OCI-LY1 (cell line): ENCODE measurements at regions not wholly inside any gene's neighbourhood (a gene's known extent, or its start where the extent isn't known, plus 50 kb on each side); places are given as distances from the start of the nearest gene placed in this dataset.
A peak's percentile ranks its signal among the peaks of the same experiment; 100 is the strongest.

Source experiments
- H2AFZ ChIP-seq: fragments of 200-600 bp; sonication (generic), shearing (Covaris generic); 2 replicates; pipeline ENCODE4 v1.6.0; 2014; ENCODE audit warnings: antibody characterized with exemption, mild to moderate bottlenecking, low read length
- H3F3A ChIP-seq: fragments of 200-600 bp; sonication (generic), shearing (Covaris generic); 2 replicates; pipeline ENCODE4 v1.6.0; 2014; ENCODE audit warnings: mild to moderate bottlenecking, antibody characterized with exemption, low read length, moderate library complexity; ENCODE audit not compliant: insufficient read depth
- H3K27ac ChIP-seq: fragments of 200-600 bp; sonication (generic); 2 replicates; pipeline ENCODE4 v1.5.1; 2014; ENCODE audit warnings: low read length, mixed run types, mild to moderate bottlenecking, low read depth; ENCODE audit not compliant: poor library complexity, severe bottlenecking
- H3K27me3 ChIP-seq: fragments of 200-600 bp; sonication (generic); 2 replicates; pipeline ENCODE4 v1.6.0; 2014; ENCODE audit warnings: antibody characterized with exemption, mild to moderate bottlenecking, low read length, moderate library complexity; ENCODE audit not compliant: insufficient read depth
- H3K36me3 ChIP-seq: fragments of 200-600 bp; sonication (generic); 2 replicates; pipeline ENCODE4 v1.6.1; 2014; ENCODE audit warnings: mild to moderate bottlenecking, antibody characterized with exemption, low read length, moderate library complexity, mixed read lengths; ENCODE audit not compliant: insufficient read depth
- H3K4me1 ChIP-seq: fragments of 200-600 bp; sonication (generic); 2 replicates; pipeline ENCODE4 v1.5.1; 2014; ENCODE audit warnings: mild to moderate bottlenecking, low read length, moderate library complexity; ENCODE audit not compliant: insufficient read depth, severe bottlenecking
- H3K4me2 ChIP-seq: fragments of 200-600 bp; sonication (generic), shearing (Covaris generic); 2 replicates; pipeline ENCODE4 v1.6.1; 2014; ENCODE audit warnings: low read length
- H3K4me3 ChIP-seq: fragments of 200-600 bp; sonication (generic); 2 replicates; pipeline ENCODE4 v1.5.1; 2014; ENCODE audit warnings: low read length, low read depth, mild to moderate bottlenecking, mixed read lengths; ENCODE audit not compliant: poor library complexity, severe bottlenecking
- H3K79me2 ChIP-seq: fragments of 200-600 bp; shearing (Covaris generic); 2 replicates; pipeline ENCODE4 v1.6.1; 2016; ENCODE audit warnings: mixed run types, low read length, mixed read lengths; ENCODE audit not compliant: insufficient read depth
- H3K9ac ChIP-seq: fragments of 200-600 bp; sonication (generic), shearing (Covaris generic); 2 replicates; pipeline ENCODE4 v1.6.1; 2014; ENCODE audit warnings: mild to moderate bottlenecking, low read length, mixed read lengths
- H3K9me2 ChIP-seq: fragments of 200-600 bp; sonication (generic), shearing (Covaris generic); 2 replicates; pipeline ENCODE4 v1.6.1; 2014; ENCODE audit warnings: low read depth, mild to moderate bottlenecking, low read length, mixed read lengths
- H3K9me3 ChIP-seq: fragments of 200-600 bp; shearing (Covaris generic); 2 replicates; pipeline ENCODE4 v1.6.1; 2014; ENCODE audit warnings: low read length, mixed read lengths
- H4K20me1 ChIP-seq: fragments of 200-600 bp; sonication (generic), shearing (Covaris generic); 2 replicates; pipeline ENCODE4 v1.6.0; 2016; ENCODE audit warnings: mild to moderate bottlenecking, low read length; ENCODE audit not compliant: insufficient read depth
- CTCF ChIP-seq: fragments of 200-600 bp; sonication (generic), shearing (Covaris generic); IDR thresholded peaks from 2 replicates; pipeline ENCODE4 v1.5.1; 2017; ENCODE audit warnings: mild to moderate bottlenecking, antibody characterized with exemption, low read length, moderate library complexity, mixed read lengths
- EZH2 ChIP-seq: fragments of 200-600 bp; sonication (generic), shearing (Covaris generic); IDR thresholded peaks from 2 replicates; pipeline ENCODE4 v1.8.0; 2017; ENCODE audit warnings: borderline replicate concordance, mixed run types, mild to moderate bottlenecking, antibody characterized with exemption, low read length, moderate library complexity, mixed read lengths

DNA sequence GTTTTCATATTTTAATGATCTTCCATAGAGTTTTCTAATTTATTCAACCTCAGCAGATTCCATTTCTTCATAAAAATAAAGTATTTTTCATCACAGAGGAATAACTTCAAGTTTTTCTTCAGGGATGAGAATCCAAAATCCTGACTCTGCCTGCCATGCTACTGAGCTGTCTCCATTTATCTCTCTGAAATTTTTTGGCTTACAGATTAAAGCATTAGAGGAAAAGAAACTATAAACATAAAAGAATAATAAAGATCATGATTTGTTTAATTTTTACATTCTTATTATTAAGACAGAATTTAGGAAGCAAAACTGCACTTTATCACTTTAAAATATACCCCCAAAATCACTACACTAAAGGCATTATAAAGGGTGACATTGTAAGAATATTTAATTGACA lies 301.8 kb upstream of the NFE2L3 start:
- TF ChIP-seq EZH2 (no peak), CTCF (no peak)
- Histone ChIP-seq H3K4me1 (peaks cover 14% of the 10 kb centered on the region), H2AFZ (no peak overlapping the region), H3K9me2 (no peaks in the 10 kb centered on the region), H3K9me3 (no peaks in the 10 kb centered on the region), H3K27me3 (peaks cover 6% of the 10 kb centered on the region; the same call in 1 of the 2 replicates), H3K4me3 (no peak overlapping the region), H3F3A (no peaks in the 10 kb centered on the region), H3K79me2 (no peaks in the 10 kb centered on the region), H3K27ac (no peak overlapping the region), H3K36me3 (no peaks in the 10 kb centered on the region; the same call in 1 of the 2 replicates), H4K20me1 (no peaks in the 10 kb centered on the region), H3K4me2 (no peak overlapping the region), H3K9ac (no peak overlapping the region)

GRCh38 chr7:25850735-25851134 lies 301.3 kb upstream of the NFE2L3 start:
- peaks cover 14% of the 10 kb centered on the region for H3K4me1 ChIP-seq
- H3F3A ChIP-seq: 0 out of 2 replicates have a peak, but pooled peaks cover 2% of the 10 kb centered on the region
- H3K27me3 ChIP-seq: peaks cover 4% of the 10 kb centered on the region; the same call in 1 of the 2 replicates
- H3K79me2 ChIP-seq: no peaks in the 10 kb centered on the region
- H4K20me1 ChIP-seq: no peaks in the 10 kb centered on the region
- H3K36me3 ChIP-seq: no peaks in the 10 kb centered on the region; the same call in 1 of the 2 replicates
- no peak overlapping the region for H3K4me2 ChIP-seq
- no peak overlapping the region for H2AFZ ChIP-seq
- no peak overlapping the region for H3K9ac ChIP-seq
- TF ChIP-seq EZH2 (no peak), CTCF (no peak)
- H3K27ac ChIP-seq: no peak overlapping the region
- peaks cover 3% of the 10 kb centered on the region; the same call in 1 of the 2 replicates for H3K9me3 ChIP-seq
- H3K9me2 ChIP-seq: no peaks in the 10 kb centered on the region
- H3K4me3 ChIP-seq: no peak overlapping the region

DNA sequence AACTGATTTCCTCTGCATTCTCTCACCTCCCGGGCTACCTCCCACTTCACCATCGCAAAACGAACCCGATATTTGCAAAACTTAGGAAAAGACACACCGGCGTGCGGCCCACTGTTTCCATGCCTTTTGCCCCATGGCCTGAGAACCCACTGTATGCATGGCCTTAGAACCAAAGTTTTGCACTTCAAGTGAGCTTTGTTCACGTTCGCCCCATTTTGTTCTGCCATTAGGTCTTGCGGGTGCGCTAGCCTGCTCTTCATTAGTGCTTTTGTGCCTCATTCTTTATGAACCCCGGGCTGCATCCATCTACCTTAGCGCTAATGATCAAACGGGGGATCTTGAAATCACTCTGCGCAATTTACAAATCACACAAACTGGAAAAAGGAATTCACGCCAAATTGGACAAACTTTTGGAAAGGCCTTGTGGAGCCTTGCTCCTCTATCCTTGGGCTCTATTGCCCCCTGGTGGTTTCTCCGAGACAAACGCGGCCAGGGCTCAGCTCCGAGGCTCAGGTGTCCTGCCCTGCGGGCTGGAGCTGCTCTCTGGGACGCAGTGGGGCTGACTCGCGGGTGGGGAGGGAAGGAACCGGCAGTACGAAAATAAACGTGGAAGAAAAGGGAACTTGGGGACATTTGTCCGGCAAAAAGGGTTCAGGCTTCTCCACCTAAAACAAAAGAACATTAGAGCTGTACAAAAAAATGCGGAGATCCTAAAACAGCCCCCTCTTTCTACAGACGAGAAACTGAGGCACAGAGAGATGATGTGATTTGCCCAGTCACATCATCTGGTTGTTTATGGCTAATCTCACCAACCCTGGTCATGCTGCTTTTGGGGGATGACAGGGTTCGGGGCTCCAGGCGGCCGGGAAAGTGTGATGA lies 300.4 kb upstream of the NFE2L3 start:
- H2AFZ ChIP-seq: no peak overlapping the region

More for the DNA sequence above, 300.4 kb upstream of the NFE2L3 start:
- Histone ChIP-seq H4K20me1 (no peaks in the 10 kb centered on the region), H3K4me2 (peak overlapping the region; percentile 67), H3K9me3 (peaks cover 3% of the 10 kb centered on the region; the same call in 1 of the 2 replicates), H3K9me2 (no peaks in the 10 kb centered on the region), H3F3A (0 out of 2 replicates have a peak, but pooled peaks cover 3% of the 10 kb centered on the region), H3K4me1 (peaks cover 21% of the 10 kb centered on the region), H3K36me3 (no peaks in the 10 kb centered on the region; the same call in 1 of the 2 replicates), H3K27ac (no peak overlapping the region), H3K27me3 (no peaks in the 10 kb centered on the region), H3K9ac (peak overlapping the region; percentile 42; the same call in 1 of the 2 replicates), H3K4me3 (peak overlapping the region; percentile 53), H3K79me2 (no peaks in the 10 kb centered on the region)
- TF ChIP-seq EZH2 (no peak), CTCF (peak; percentile 99)
